GM19468 (cell line): ENCODE measurements at regions not wholly inside any gene's neighbourhood (a gene's known extent, or its start where the extent isn't known, plus 50 kb on each side); places are given as distances from the start of the nearest gene placed in this dataset.

Experiments
- ATAC-seq: cut with Tn5 transposase; IDR thresholded peaks from one replicate; pipeline ENCODE4 v1.9.1; 2021; ENCODE audit warnings: mild to moderate bottlenecking, moderate library complexity, moderate number of reproducible peaks; ENCODE audit not compliant: unreplicated experiment; ENCODE audit errors: extremely low read depth

DNA sequence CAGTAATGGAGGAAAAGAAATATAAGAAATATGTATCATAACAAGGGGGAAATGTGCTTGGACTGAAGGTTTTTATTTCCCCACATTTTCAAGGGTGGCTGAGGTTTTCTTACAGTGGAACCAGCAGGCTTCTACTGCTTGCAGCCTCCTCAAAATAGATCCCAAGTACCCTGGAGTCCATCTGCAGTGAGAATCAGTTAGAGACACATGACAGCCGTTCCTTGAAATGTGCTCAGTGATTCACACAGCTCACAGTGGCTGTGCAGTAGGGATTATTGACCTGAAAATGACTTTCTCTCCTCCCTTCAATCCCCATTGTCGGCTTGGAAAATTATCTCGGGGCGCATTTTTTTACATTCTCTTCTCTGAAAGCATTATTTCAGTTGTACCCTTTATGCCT, 832.0 kb downstream of the TLR4 start:
- ATAC-seq: no peak

DNA sequence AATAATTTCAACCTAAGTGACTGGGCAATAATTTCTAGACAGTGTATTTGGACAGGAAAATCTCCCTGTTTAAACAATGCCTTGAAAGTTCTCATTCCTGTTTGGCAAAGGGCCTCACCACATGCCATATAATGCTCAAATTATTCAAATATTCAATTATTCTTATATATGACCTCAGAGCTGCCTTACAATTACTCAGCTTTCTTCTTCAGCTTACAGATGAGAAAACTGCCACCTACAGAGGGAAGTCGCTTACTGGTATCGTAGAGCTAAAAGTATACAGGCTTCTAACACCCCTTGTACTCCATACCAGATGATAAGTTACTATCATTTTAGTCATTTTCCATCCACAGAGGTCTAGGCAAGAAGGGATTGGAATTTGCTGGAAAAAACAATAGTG, 830.3 kb downstream of the BRINP1 start:
- no peak for ATAC-seq

DNA sequence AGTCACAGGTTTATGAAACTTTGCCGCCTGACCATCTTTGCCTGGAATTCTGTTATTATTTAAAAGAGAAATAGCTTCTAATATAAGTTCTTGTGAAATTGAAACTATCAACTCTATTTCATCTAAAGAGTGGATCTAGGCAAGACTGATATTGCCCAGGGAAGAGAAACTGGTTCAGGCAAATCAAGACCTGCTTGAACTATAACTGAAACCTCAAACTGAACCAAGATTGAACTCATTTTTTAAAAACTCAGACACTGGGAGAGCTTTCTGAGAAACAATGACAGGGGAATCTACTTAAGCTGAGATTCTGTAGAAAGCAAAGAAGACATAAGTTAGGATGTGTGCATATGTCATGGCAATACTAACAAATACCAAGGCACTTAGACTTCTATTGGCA, 815.8 kb downstream of the BRINP1 start:
- no peak for ATAC-seq

DNA sequence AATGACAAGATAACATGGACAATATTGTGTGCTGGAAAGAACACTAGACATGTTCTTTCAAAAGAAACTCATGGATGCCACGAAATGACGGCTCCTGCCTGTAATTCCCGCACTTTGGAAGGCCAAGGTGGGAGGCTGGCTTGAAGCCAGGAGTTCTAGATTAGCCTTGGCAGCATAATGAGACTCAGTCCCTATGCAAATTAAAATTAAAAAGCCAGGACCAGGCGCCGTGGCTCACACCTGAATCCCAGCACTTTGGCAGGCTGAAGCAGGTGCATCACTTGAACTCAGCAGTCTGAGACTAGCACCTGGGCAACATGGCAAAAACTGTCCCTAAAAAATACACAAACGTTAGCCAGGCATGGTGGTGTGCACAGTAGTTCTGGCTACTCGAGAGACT, 814.2 kb downstream of the BRINP1 start:
- ATAC-seq: no peak

DNA sequence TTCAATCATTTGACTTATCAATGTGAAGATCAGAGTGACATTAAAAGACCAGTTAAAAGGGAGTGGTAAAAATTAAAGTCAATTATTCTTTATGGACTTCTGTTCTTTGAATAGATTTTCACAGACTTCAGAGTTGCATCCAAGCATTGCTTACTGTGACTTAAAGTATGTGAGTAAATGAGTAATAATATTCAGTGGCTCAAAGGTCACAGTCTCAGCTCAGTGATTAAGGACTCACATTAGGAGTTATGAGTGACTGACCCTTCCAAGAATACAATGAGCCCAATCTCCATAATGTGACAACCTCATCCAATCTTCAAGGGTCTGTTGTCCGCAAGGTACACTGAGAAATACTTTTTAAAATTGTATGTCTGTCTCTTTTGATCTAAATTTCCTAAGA, 811.2 kb downstream of the BRINP1 start:
- ATAC-seq: no peak

DNA sequence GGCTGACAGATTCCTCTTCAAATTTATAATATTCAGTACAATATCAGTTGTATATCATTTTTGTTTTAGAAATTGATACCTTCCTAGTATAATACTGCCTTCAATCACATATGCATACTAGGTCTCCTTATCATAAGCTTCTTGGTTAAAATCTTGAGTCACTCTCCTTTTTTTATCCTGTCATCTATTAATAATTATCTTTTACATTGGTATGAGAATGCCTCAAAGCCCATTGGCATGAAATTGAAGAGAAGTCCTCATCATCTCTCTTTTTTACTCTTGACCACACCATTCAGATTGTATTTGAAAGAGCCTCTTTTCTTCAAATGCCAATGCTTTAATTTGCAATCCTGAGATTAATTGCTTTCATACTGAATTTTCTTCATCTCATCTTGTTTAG, 810.3 kb downstream of the BRINP1 start:
- no peak for ATAC-seq

DNA sequence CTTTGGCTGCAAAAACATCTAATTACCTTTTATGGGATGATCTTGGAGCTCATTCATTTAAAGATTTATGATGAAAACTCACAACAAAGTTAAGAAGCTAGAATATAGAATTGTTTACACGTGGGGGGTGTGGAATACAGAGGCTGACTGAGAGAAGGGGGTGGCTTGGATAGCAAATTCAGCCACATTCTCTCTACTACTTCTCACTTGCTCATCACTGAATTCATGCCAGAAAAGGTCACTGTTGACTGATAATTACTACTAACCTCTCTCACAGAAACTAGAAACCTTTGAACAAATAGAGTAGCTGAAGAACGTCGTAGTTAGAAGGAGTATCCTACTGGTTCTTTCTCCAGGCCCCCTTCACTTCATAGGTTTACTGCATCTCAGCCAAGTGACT, 808.2 kb downstream of the BRINP1 start:
- ATAC-seq: no peak

DNA sequence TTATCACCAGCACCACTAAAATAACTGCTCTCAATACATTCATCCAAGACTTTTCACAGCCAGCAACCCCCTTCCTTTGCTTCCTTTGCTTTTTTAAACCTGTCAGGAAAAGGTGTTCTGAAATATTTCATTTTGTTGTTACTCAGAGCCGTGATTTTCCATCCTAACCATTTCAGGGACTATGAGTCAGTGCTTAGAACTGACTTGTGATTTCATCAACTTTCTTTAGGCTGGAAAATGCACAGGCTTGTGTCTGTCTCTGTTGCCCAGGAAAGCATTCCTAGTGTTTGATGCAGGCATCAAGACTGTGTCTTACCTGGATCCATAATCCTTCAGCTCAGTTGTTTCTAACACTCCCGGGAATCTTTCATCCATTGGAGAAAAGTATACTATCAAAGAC, 805.6 kb downstream of the BRINP1 start:
- ATAC-seq: no peak

DNA sequence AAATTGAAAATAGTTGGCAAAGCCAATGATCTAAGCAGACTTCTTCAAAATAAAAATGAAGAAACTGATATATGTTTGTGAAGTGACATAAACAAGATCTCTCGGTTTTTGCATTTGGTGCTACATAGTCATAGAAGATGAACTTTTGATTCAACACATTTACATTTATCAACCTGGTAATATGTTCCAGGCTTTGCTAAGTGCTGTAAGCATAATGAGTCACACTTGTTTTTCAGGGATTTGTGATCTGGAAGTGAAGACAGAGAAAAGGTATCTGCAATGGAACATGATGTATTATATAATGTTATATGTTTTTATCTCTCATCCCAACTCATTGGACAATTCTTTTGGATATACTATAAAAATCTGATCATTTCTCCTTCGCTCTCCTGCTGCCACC, 801.4 kb downstream of the BRINP1 start:
- no peak for ATAC-seq

DNA sequence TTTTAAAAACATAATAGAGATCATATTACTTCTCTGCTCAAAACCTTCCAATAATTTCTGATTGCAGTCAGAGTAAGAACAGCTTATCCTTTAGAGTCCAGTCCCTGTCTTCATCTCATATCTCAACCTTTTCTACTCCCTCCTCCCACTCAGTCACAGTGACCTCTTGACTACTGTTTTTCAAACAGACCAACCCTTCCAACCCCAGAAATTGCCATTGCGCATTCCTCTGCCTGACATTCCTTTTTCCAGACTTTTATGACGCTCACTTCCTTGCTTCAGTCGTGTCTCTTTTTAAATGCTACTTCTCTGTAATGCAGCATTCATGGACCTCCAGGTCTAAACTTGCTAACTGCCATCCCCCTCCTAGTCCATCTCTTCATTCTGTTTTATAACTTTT, 800.5 kb downstream of the BRINP1 start:
- no peak for ATAC-seq

DNA sequence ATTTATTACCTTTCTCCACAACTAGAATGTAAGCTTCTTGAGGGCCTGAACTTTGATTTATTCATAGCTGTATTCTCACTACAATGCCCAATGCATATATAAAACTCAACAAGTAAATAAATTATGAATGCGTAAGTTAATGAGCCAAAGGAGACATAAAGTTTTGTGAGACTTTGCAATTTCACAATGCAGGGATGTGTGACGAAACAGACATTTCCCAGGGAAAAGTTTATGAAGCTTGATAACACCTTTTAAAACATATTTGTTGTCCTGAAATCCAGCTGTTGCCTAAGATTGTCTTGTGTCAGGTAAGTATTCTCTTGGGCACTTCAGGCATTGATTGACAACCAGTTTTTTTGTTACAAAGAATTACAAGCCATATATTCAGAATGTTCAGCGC, 800.1 kb downstream of the BRINP1 start:
- ATAC-seq: no peak

DNA sequence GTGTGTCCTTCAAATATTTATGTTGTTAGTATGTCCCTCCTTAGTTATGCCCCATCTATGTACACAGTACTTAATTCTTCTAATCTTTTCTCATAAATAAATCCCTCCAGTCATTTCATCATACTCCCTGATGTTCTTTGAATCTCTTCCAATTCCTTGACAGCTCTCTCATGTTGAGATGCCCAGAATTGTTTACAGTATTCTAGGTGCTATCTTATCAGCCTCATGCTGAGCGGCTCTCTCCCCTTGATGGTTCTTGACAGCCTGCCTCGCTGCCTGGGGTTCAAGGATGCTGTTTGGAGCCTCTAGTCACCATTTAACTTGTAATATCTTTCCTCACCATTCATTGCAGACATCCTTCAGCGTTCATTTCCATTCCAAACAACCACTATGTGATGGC, 799.2 kb downstream of the BRINP1 start:
- no peak for ATAC-seq

DNA sequence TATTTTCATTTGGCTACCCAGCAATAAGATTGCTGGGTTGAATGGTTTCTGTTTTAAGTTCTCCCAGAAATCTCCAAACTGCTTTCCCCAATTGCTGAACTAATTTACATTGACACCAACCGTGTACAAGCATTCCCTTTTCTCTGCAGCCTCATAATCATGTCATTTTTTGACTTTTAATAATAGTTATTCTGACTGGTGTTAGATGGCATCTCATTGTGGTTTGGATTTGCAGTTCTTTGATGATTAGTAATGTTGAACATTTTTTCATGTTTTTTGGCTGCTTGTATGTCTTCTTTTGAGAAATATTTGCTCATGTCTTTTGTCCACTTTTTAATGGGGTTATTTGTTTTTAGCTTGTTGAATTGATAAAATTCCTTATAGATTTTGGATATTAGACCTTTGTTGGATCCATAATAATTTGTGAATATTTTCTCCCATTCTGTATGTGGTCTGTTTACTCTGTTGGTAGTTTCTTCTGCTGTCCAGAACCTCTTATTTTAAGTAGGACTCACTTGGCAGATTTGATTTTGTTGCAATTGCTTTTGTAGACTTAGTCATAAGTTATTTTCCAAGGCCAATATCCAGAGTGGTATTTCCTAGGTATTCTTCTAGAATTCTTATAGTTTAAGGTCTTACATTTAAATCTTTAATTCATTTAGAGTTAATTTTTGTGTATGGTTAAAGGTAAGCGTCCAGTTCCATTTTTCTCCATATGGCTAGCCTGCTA, 793.7 kb downstream of the BRINP1 start:
- no peak for ATAC-seq

DNA sequence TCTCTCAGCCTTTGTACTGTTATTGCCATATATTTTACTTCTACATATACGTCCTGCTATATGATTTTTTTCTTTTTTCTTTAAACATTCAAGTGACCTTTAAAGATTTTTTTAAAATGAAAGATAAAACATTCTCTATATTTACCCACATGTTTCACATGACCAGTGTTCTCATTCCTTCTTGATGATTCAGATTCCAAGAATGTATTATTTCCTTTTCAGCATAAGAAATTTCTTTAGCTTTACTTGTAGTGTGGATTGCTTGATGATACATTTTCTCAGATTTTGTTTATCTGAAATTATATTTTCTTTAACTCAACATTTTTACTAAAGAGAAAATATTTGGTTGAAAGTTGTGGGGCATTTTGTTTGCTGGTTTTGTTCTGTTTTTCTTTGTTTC, 792.1 kb downstream of the BRINP1 start:
- ATAC-seq: no peak

DNA sequence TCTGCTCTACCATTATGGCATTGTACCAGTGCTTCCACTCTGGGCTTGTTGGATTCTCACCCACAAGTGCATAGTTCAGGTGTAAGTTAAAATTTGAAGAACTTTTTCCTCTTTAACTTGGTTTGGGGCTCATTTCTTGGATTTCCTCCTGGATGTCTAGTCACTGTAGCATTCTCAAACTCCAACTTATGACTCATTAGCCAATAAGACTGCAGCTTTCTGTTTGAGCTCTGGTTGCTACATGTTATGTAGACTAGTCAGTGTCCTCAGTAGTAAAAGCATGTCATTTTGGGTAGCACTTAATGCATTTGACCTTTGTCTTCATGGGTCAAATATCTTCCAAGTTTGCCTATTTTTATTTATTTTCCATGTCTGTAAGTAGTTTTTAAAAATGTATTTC, 790.8 kb downstream of the BRINP1 start:
- no peak for ATAC-seq

DNA sequence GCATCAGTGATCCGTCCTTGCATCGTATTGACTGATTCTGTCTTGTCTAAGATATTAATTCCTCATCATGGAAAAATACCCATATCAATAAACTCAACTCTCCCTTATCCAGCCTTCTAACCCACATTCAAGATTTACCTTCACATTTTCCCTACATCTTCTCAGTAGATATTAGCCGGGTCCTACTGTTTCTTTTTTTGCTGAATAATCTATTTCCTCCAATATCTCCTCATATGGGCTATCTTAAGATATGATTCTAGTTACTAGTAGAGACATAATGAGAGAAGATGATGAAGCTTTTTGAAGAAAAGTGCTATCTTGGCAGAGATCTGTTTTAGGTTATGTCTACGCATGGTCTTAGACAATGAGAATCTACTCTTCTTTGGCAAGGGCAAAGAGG, 785.8 kb downstream of the BRINP1 start:
- no peak for ATAC-seq

DNA sequence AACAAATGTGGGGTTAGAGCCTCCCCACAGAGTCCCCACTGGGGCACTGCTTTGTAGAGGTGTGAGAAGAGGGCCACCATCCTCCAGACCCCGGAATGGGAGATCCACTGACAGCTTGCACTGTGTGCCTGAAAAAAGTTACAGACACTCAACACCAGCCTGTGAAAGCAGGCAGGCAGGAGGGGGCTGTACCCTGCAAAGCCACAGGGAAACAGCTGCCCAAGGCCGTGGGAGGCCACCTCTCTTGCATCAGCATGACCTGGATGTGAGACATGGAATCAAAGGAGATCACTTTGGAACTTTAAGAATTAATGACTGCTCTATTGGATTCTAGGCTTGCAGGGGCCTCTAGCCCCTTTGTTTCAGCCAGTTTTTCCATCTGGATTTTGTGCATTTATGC, 782.3 kb downstream of the BRINP1 start:
- no peak for ATAC-seq

DNA sequence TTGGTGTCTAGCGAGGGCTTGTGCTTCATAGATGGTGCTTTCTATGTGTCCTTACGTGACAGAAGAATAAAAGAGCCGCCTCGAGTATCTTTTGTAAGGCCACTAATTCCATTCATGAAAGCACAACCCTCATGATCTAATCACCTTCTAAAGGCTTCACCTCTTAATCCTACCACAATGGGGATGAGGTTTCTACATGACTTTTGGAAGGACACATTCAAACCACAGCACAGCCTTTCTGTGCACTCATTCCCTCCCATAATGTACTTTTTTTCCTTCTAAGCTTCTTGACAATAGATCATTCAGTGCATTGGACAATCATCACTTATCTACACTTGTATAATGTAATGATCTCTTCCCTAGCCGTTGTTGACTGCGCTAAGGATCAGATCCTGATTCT, 774.8 kb downstream of the BRINP1 start:
- ATAC-seq: no peak

DNA sequence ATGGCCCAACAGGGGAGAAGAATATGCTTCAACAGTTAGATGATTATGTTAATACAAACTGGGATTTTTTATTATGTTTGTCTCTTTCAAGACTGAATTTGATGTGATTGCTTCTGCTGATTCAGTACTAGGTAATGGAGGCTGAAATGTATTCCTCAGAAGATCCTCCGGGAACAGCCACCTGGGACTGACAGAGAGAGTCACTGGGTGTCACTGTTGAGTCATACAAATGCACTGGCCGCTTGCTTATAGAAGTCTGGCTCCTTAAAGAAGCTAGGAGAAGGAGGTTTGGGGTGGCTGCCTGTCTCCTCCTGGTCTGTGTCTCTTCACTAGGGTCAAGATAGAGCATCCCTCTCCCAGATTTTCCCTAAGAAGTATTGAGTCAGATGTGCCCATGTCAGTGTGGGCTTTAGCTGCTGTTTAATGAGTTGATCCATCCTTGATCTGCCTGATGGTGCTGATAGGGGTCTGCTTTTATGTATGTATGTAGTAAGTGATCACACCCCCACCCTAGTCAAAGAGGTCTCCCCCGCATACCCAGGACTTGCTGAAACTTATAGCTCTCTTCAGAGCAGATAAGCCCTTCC, 773.4 kb downstream of the BRINP1 start:
- no peak for ATAC-seq

DNA sequence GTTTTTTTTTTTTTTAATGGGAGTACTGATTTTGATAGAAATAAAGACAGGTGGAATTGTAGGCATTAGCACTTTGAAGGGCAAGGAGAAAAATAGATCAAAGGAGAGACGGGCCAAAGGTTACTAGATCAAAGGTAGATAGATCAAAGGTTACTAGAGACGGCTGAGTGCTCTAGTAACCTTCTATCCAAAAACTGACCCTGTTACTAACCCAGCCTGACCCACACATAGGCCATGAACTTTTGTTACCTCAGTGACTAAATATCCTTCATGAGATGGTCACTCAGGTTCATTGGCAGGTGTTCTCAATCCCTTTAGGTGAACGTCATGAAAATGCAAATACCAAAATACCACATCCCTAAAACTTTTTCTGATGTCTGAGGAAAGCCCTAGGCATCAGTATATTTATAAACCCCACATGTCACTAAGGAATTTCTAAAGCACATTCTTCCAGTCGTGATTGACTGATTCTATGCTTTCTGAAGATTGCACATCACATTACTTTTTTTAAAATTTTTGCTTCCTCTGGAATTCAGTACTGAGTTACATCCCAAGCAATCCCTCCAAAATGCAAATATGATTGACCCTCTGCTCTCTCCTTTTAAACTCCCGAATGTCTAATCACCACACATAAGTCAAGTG, 772.7 kb downstream of the BRINP1 start:
- no peak for ATAC-seq

DNA sequence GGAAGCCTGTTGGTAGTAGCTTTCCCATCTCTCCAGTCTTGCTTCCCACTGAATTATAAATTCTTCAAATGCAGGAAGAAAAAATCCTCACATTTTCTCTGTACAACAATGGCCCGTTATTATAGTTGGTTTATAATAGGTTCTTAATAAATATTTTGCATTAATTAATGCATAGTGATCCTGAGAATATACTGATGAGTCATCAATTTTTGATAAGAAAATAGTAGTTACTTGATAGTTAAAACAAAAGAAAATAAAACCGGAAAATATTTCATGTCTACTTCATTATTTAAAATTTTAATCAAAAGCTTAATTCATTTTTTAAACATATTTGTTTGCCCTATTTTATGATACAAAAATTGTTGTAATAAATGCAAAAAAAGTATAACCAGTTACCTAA, 762.6 kb downstream of the BRINP1 start:
- ATAC-seq: no peak
